HL-60/S4 treated with retinoic acid at 250 ng/mL for 4 days and 3 days (cell line): ENCODE measurements at regions not wholly inside any gene's neighbourhood (a gene's known extent, or its start where the extent isn't known, plus 50 kb on each side); places are given as distances from the start of the nearest gene placed in this dataset.

ENCODE experiments used
- in situ Hi-C: fragments of 300-500 bp; cut with MboI; formaldehyde crosslinking; loops from 2 replicates; pipeline ENCODE4 v1.7.0; 2022; ENCODE audit warnings: low sequenced_read_pairs

GRCh38 chr18:2258954-2259353, 312.4 kb downstream of the METTL4 start:
- in situ Hi-C loops: no loop called here

- in situ Hi-C loops: no loop called here
Measured at GRCh38 chr18:2263303-2263890, 307.9 kb downstream of the METTL4 start.

- in situ Hi-C loops: no loop called here
Measured at GRCh38 chr18:2274613-2275012, 296.7 kb downstream of the METTL4 start.

GRCh38 chr18:2281086-2281485, 290.2 kb downstream of the METTL4 start:
- in situ Hi-C loops: no loop called here

GRCh38 chr18:2281523-2282199, 289.6 kb downstream of the METTL4 start:
- in situ Hi-C loops: no loop called here

- in situ Hi-C loops: no loop called here
Measured at GRCh38 chr18:2293109-2293839, 278.0 kb downstream of the METTL4 start.

GRCh38 chr18:2301316-2301715, 270.0 kb downstream of the METTL4 start:
- in situ Hi-C loops: no loop called here

- in situ Hi-C loops: no loop called here
Measured at GRCh38 chr18:2302012-2302411, 269.3 kb downstream of the METTL4 start.

GRCh38 chr18:2302628-2303516, 268.4 kb downstream of the METTL4 start:
- in situ Hi-C loops: no loop called here

GRCh38 chr18:2303517-2304238, 267.6 kb downstream of the METTL4 start:
- in situ Hi-C loops: no loop called here

GRCh38 chr18:2304378-2305175, 266.7 kb downstream of the METTL4 start:
- in situ Hi-C loops: no loop called here

GRCh38 chr18:2306606-2307005, 264.7 kb downstream of the METTL4 start:
- in situ Hi-C loops: no loop called here

- in situ Hi-C loops: no loop called here
Measured at GRCh38 chr18:2310886-2311285, 260.4 kb downstream of the METTL4 start.

GRCh38 chr18:2312440-2312839, 258.9 kb downstream of the METTL4 start:
- in situ Hi-C loops: no loop called here

- in situ Hi-C loops: no loop called here
Measured at GRCh38 chr18:2313332-2313731, 258.0 kb downstream of the METTL4 start.

GRCh38 chr18:2316082-2316750, 255.1 kb downstream of the METTL4 start:
- in situ Hi-C loops: no loop called here

GRCh38 chr18:2316751-2317696, 254.3 kb downstream of the METTL4 start:
- in situ Hi-C loops: no loop called here

GRCh38 chr18:2324459-2324858, 246.8 kb downstream of the METTL4 start:
- in situ Hi-C loops: no loop called here
